OCI-LY3 (cell line): ENCODE measurements at regions not wholly inside any gene's neighbourhood (a gene's known extent, or its start where the extent isn't known, plus 50 kb on each side); places are given as distances from the start of the nearest gene placed in this dataset.

Experiments
- EZH2phosphoT487 ChIP-seq: fragments of 200-600 bp; shearing (Covaris generic); IDR thresholded peaks from 2 replicates; pipeline ENCODE4 v1.6.1; 2018; ENCODE audit warnings: antibody characterized with exemption, mixed run types, low read depth
- TF ChIP-seq, protein P1 (sequence below): fragments of 200-600, 300-600 bp; sonication (generic); IDR thresholded peaks from 2 replicates; pipeline ENCODE4 v1.5.1; 2014; ENCODE audit warnings: antibody characterized with exemption, low read length, low read depth

DNA sequence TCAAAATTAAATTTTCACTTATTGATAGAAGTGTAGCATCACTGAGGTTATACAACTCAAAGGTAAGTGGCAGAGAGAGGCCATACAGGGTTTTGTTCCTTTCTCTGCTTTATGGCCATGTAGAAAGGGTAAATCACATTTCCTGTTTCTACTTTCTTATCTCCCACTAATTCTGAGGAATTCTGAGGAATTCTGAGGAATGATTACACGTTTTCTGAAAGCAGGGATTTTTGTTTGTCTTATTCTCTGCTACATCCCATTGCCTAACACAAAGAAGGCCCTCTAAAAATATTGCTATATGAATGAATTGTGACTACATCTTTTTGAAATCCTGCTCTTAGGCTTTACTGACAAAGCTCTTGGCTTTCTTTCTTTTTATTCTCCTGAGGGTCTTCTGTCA lies 516.9 kb upstream of the ZNF608 start:
- TF ChIP-seq, protein P1, sequence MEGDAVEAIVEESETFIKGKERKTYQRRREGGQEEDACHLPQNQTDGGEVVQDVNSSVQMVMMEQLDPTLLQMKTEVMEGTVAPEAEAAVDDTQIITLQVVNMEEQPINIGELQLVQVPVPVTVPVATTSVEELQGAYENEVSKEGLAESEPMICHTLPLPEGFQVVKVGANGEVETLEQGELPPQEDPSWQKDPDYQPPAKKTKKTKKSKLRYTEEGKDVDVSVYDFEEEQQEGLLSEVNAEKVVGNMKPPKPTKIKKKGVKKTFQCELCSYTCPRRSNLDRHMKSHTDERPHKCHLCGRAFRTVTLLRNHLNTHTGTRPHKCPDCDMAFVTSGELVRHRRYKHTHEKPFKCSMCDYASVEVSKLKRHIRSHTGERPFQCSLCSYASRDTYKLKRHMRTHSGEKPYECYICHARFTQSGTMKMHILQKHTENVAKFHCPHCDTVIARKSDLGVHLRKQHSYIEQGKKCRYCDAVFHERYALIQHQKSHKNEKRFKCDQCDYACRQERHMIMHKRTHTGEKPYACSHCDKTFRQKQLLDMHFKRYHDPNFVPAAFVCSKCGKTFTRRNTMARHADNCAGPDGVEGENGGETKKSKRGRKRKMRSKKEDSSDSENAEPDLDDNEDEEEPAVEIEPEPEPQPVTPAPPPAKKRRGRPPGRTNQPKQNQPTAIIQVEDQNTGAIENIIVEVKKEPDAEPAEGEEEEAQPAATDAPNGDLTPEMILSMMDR, result no peak
- no peak for TF ChIP-seq EZH2phosphoT487
